MM.1S (cell line): ENCODE measurements at regions not wholly inside any gene's neighbourhood (a gene's known extent, or its start where the extent isn't known, plus 50 kb on each side); places are given as distances from the start of the nearest gene placed in this dataset.

Experiments used
- EZH2 ChIP-seq: fragments of 300-600 bp; sonication (generic); optimal IDR thresholded peaks from 2 replicates; pipeline ENCODE3; 2017; ENCODE audit warnings: low read depth, mild to moderate bottlenecking, antibody characterized with exemption, low read length, mixed read lengths
- TF ChIP-seq, protein P1 (sequence below): fragments of 300-600 bp; sonication (generic); IDR thresholded peaks from 2 replicates; pipeline ENCODE4 v1.5.1; 2016; ENCODE audit warnings: antibody characterized with exemption, low read length, mixed read lengths

DNA sequence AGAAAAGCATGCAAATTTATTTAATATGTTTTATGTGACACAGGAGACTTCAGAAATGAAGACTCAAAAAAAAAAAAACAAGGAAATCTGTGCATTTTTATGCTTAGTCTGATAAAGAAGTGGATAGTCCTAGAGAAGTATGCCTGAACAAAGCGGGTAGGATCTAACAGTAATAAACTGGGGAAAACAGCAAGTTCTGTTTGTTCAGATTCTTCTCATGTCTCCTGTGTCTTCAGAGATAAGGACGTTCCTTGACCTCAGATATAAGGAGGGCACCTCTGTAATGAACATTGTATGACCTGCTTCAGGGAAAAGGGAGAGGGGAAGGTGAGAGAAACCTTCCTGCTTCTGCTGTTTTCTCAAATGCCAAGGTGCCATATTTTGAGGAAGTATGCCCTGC lies 67.7 kb upstream of the TNFSF18 start:
- TF ChIP-seq, protein P1, sequence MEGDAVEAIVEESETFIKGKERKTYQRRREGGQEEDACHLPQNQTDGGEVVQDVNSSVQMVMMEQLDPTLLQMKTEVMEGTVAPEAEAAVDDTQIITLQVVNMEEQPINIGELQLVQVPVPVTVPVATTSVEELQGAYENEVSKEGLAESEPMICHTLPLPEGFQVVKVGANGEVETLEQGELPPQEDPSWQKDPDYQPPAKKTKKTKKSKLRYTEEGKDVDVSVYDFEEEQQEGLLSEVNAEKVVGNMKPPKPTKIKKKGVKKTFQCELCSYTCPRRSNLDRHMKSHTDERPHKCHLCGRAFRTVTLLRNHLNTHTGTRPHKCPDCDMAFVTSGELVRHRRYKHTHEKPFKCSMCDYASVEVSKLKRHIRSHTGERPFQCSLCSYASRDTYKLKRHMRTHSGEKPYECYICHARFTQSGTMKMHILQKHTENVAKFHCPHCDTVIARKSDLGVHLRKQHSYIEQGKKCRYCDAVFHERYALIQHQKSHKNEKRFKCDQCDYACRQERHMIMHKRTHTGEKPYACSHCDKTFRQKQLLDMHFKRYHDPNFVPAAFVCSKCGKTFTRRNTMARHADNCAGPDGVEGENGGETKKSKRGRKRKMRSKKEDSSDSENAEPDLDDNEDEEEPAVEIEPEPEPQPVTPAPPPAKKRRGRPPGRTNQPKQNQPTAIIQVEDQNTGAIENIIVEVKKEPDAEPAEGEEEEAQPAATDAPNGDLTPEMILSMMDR = no peak
- TF ChIP-seq EZH2 = no peak
